ENCODE measurements at regions not wholly inside any gene's neighbourhood (a gene's known extent, or its start where the extent isn't known, plus 50 kb on each side); places are given as distances from the start of the nearest gene placed in this dataset.

DNA sequence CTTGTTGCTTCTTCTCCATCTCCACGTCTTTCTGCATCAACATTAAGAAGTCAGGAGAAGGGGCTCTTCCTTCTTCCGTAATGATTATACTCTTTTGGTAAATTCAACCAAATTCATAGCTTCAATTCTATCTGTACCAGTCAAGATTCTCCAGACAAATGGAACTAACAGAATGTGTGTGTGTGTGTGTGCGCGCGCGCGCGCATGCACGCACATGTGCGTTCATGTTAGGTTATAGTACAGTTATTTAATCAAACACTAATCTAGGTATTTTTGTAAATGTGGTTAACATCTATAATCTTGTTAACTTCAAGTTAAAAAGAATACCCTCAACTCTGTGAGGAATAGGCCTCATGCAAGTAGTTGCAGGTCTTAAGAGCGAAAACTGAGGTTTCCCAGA is 150.3 kb upstream of the TAS2R1 start (continued):
- no peak for TF ChIP-seq JDP2 (CRISPR knock-in tag; IDR thresholded peaks at IDR 0.05; ENCODE audit: borderline replicate concordance)

DNA sequence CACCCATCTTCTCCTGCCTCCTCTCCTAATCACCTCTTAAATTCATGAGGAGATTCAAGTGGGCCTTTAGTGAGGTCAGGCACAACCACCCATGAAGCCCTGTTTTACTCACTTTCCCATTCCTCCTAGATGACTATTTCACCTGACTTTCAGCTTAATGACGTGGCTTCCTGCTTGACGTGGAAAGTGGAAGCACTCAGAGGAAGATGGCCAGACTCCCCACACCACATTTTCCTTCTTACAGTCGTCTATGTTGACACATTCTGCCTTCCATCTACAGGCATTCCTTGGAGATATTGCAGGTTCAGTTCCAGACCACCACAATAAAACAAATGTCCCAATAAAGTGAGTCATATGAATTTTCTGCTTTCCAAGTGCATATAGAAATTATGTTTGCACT is 146.4 kb upstream of the TAS2R1 start:
- DNase-seq (ENCODE audit: low spot score) (no peak), FAIRE-seq (no peak), ATAC-seq (no peak)
- Histone ChIP-seq H3K4me3 (replicated peaks in 1 of 3; ENCODE audit: insufficient read depth in 1 of 3, low read depth in 2 of 3, low read length in 3 of 3) (no peak overlapping the region), H4K20me1 (ENCODE audit: insufficient read depth, low read length) (no peaks in the 10 kb centered on the region), H3K36me3 (replicated peaks in 1 of 2; ENCODE audit: control insufficient read depth in 1 of 2, insufficient read depth in 2 of 2, low read length in 2 of 2) (no peaks in the 10 kb centered on the region), H3K27ac (ENCODE audit: extremely low read length, insufficient read depth, low read length) (no peak overlapping the region), H3K27me3 (ENCODE audit: control insufficient read depth in 1 of 2, insufficient read depth in 2 of 2, low read length in 2 of 2) (no peaks in the 10 kb centered on the region), H3K4me1 (ENCODE audit: insufficient read depth, low read length) (no peaks in the 10 kb centered on the region), H3K79me2 (ENCODE audit: insufficient read depth, low read length) (no peaks in the 10 kb centered on the region), H3K4me2 (ENCODE audit: low read depth, low read length) (no peak overlapping the region), H3K9ac (ENCODE audit: insufficient read depth, low read depth, low read length) (no peak overlapping the region), H2AFZ (ENCODE audit: low read length) (no peak overlapping the region), H3K9me3 (ENCODE audit: low read length) (no peaks in the 10 kb centered on the region)
- WGBS (ENCODE audit: low lambda C conversion rate): 3% methylated on average over 3 of the region's 3 CpGs
- ChIA-PET CTCF (ENCODE audit: low intra/inter-chr PET ratio, low total read pairs) (no interaction called here), POLR2A (no interaction called here)
- intact Hi-C loops (cut with micrococcal nuclease; ENCODE audit: unreplicated experiment): no loop called here
- in situ Hi-C loops (cut with HindIII; ENCODE audit: extremely low pct_ligation_motif_present, low pct_unique_long_range_greater_than_20kb): no loop called here
- TF ChIP-seq ZFP36 (IDR thresholded peaks at IDR 0.05; ENCODE audit: borderline replicate concordance, low read depth, low read length, partially characterized antibody) (no peak), CREB1 (IDR thresholded peaks at IDR 0.05) (peak; percentile 40), CREB1 (CRISPR knock-in tag; IDR thresholded peaks at IDR 0.05) (no peak)
- BruUV-seq (replicated peaks): no TSS peak

DNA sequence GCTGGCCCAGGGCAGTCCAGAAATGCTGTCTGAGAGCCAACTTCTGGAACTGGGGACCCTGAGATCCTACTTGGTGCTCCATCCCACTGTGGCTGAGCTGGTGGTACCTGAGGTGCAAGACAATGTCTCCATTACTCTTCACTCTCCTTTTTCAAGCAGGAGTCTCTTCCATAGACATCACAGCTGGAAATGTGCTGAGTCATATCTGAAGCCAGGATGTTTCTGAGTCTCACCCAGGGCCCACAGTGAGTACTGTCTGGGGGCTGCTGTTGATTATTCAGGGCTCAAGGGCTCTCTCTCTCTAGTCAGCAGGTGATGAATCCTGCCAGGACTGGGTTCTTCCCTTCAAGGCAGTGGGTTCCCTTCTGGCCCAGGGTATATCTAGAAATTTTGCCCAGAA is 145.2 kb upstream of the TAS2R1 start:
- Histone ChIP-seq H3K9ac (ENCODE audit: insufficient read depth, low read depth, low read length) (no peak overlapping the region), H4K20me1 (ENCODE audit: insufficient read depth, low read length) (no peaks in the 10 kb centered on the region), H3K4me1 (ENCODE audit: insufficient read depth, low read length) (no peaks in the 10 kb centered on the region), H3K27me3 (ENCODE audit: control insufficient read depth in 1 of 2, insufficient read depth in 2 of 2, low read length in 2 of 2) (no peaks in the 10 kb centered on the region), H3K79me2 (ENCODE audit: insufficient read depth, low read length) (no peaks in the 10 kb centered on the region), H2AFZ (ENCODE audit: low read length) (no peak overlapping the region), H3K4me3 (replicated peaks in 1 of 3; ENCODE audit: insufficient read depth in 1 of 3, low read depth in 2 of 3, low read length in 3 of 3) (no peak overlapping the region), H3K4me2 (ENCODE audit: low read depth, low read length) (no peak overlapping the region), H3K9me3 (ENCODE audit: low read length) (no peaks in the 10 kb centered on the region), H3K27ac (ENCODE audit: extremely low read length, insufficient read depth, low read length) (no peak overlapping the region), H3K36me3 (replicated peaks in 1 of 2; ENCODE audit: control insufficient read depth in 1 of 2, insufficient read depth in 2 of 2, low read length in 2 of 2) (no peaks in the 10 kb centered on the region)
- POLR2A ChIA-PET: no interaction called here
- DNase-seq (ENCODE audit: low spot score): no peak
- ATAC-seq: no peak
- BruUV-seq (replicated peaks): no TSS peak
- CTCF ChIA-PET (ENCODE audit: low intra/inter-chr PET ratio, low total read pairs): no interaction called here
- no peak for FAIRE-seq
- TF ChIP-seq SSRP1 (CRISPR knock-in tag; IDR thresholded peaks at IDR 0.05) (no peak), MAFF (IDR thresholded peaks at IDR 0.05; ENCODE audit: low read depth, low read length) (0 out of 2 replicates have a peak, but pooled peaks have one; percentile 11), NFE2L2 (IDR thresholded peaks at IDR 0.05; ENCODE audit: low read length) (peak; percentile 65), MAFK (conservative IDR thresholded peaks at IDR 0.05 in 1 of 2, IDR thresholded peaks at IDR 0.05 in 1 of 2; ENCODE audit: low read length in 2 of 2) (peak; percentile 46 to 55)
- TF ChIP-seq, protein P1, sequence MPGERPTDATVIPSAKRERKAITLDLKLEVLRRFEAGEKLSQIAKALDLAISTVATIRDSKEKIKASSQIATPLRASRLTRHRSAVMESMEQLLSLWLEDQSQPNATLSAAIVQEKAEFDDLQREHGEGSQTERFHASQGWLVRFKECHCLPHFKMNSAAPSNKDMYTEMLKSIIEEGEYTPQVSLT (CRISPR knock-in tag; IDR thresholded peaks at IDR 0.05; ENCODE audit: borderline replicate concordance, low read depth): no peak
- intact Hi-C loops (cut with micrococcal nuclease; ENCODE audit: unreplicated experiment): no loop called here
- in situ Hi-C loops (cut with HindIII; ENCODE audit: extremely low pct_ligation_motif_present, low pct_unique_long_range_greater_than_20kb): no loop called here
